AG09309 (cell line): ENCODE measurements at regions not wholly inside any gene's neighbourhood (a gene's known extent, or its start where the extent isn't known, plus 50 kb on each side); places are given as distances from the start of the nearest gene placed in this dataset.

ENCODE experiments used
- DNase-seq: peaks from one replicate; pipeline ENCODE4 v3.0.0-alpha.2; 2010; ENCODE audit warnings: low read depth
- H3K4me3 ChIP-seq: 2 replicates; pipeline ENCODE4 v1.5.1; 2011; ENCODE audit warnings: mild to moderate bottlenecking, low read depth, low read length, moderate library complexity; ENCODE audit not compliant: control insufficient read depth
- TF ChIP-seq, protein P1 (sequence below): IDR thresholded peaks from 2 replicates; pipeline ENCODE4 v1.5.1; 2011; ENCODE audit warnings: mild to moderate bottlenecking, low read depth, low read length, inconsistent platforms; ENCODE audit not compliant: insufficient read depth, control insufficient read depth; ENCODE audit errors: missing control alignments

DNA sequence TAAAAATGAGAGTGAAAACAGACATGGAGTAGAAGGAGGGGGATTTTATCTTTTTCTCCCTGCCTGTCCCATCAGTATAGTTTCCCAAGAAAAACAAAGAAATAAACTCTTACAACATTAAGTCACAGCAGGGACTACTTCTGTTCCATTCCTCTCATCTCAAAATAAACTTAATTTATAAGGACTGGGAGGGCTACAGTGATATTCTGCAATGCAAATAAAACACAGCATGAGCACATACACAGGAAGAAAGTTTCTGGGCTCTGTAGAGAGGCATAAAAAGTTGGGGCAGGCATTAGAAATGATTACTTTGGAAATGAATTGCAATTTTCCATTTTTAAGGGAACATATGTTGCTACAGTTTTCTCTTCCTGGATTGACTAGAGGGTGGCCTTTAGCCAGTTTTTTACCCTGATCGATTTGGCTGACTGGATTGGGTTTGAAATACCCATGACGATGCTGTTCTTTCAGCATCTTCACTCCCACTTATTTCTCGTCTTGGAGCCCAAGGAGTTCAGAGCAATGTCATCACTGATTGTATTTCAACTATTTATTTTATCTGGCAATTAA lies 157.1 kb downstream of the ACTR3 start:
- H3K4me3 ChIP-seq = no peak overlapping the region
- TF ChIP-seq, protein P1, sequence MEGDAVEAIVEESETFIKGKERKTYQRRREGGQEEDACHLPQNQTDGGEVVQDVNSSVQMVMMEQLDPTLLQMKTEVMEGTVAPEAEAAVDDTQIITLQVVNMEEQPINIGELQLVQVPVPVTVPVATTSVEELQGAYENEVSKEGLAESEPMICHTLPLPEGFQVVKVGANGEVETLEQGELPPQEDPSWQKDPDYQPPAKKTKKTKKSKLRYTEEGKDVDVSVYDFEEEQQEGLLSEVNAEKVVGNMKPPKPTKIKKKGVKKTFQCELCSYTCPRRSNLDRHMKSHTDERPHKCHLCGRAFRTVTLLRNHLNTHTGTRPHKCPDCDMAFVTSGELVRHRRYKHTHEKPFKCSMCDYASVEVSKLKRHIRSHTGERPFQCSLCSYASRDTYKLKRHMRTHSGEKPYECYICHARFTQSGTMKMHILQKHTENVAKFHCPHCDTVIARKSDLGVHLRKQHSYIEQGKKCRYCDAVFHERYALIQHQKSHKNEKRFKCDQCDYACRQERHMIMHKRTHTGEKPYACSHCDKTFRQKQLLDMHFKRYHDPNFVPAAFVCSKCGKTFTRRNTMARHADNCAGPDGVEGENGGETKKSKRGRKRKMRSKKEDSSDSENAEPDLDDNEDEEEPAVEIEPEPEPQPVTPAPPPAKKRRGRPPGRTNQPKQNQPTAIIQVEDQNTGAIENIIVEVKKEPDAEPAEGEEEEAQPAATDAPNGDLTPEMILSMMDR = no peak
- no peak for DNase-seq

GRCh38 chr2:114049280-114049679 lies 159.4 kb downstream of the ACTR3 start:
- TF ChIP-seq, protein P1 = no peak
- no peak for DNase-seq
- H3K4me3 ChIP-seq = no peak overlapping the region

GRCh38 chr2:114049826-114050225 lies 159.9 kb downstream of the ACTR3 start:
- no peak for DNase-seq
- no peak overlapping the region for H3K4me3 ChIP-seq

DNA sequence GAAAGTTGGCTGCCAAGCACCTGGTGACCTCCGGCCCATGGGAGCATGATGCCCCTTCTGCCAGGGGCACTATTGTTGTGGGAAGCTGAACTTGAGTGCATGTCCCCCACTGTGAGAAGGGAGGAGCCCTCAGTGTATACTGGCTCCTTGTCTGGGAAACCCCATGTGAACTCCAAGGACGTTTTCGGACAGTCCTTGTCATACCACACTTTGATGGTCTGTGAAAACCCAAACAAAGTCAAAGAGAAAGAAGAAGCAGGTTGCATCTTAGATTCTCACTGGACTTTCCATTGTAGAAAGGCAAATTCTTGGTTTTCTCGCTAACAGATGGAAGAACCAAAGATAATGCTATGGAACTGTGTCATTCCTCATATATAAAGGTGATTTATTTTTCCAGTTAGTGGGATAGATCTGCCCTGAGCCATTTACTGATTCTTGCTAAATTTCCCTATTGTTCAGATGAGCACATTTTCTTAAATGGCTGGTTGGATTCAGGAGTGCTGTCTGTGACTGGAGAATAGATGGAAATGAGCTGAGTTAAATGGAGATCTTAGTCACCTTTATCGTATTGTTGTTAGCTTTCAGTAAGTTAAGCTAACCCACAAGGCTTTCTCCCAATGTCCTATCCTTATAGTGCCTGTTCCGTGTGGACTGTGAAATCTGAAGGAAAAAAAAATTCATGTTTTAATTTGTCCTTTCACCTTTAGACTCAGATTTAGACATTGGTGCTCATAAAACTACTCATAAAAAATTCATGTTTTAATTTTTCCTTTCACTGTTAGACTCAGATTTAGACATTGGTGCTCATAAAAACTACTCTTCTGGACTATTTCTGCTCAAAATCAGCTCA lies 166.6 kb downstream of the ACTR3 start:
- no peak for DNase-seq
- no peak overlapping the region for H3K4me3 ChIP-seq
- TF ChIP-seq, protein P1 = no peak

More at GRCh38 chr2:114049826-114050225, 159.9 kb downstream of the ACTR3 start:
- TF ChIP-seq, protein P1 = no peak

GRCh38 chr2:114057638-114058037 lies 167.7 kb downstream of the ACTR3 start:
- TF ChIP-seq, protein P1 = no peak
- no peak overlapping the region for H3K4me3 ChIP-seq
- no peak for DNase-seq

- no peak for DNase-seq
- TF ChIP-seq, protein P1 = no peak
Measured at GRCh38 chr2:114061566-114062098, 171.7 kb downstream of the ACTR3 start.

More at GRCh38 chr2:114061566-114062098, 171.7 kb downstream of the ACTR3 start:
- no peak overlapping the region for H3K4me3 ChIP-seq
